HS-5 (cell line): ENCODE measurements at regions not wholly inside any gene's neighbourhood (a gene's known extent, or its start where the extent isn't known, plus 50 kb on each side); places are given as distances from the start of the nearest gene placed in this dataset.
"Not testable (repeated sequence)": the region's sequence is repeated elsewhere in the genome, so short reads cannot be mapped to it uniquely, and the experiment has no call there.

Experiments
- DNase-seq: peaks from one replicate; pipeline ENCODE4 v3.0.0-alpha.2; 2012; ENCODE audit warnings: low read depth

DNA sequence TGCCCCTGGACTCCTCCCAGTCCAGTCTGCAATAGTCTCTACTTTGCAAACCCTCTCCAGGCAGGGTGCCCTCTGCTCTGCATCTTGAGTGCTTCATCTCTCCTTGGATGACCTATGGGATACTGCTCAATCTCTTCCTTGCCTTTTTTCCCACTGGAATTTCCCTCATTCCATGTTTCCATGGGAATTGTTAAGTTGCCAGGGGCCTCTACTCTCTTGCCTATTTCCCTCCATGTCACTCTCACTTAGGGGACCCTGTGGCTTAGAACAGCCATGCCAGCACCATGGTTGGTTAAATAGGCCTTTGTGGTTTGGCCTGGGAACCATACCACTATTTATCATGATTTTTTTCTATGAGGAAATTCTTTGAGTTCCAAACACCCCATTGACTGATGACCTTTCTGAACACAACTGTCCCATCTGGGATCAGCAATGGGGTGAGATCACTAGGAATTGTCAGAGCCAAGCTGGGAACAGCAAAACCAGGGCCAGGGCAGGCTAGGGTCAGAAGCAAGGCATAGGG, 91.4 kb upstream of the RBMS1 start:
- no peak for DNase-seq

DNA sequence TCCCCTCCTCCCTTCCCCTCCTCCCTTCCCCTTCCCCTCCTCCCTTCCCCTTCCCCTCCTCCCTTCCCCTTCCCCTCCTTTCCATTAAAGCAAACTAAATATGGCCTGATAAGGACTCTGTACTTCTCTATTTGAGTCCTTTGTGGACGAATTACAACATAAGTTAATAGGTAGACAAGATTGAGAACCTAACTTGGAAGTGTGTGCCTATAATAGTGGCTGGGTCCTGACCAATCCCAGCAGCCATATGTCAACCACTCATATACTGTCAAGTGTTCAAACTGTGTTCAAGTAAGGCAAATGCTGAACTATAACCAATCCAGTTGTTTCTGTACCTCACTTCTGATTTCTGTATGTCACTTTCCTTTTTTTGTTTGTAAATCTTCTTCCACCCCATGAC, 97.1 kb upstream of the RBMS1 start:
- DNase-seq, result no peak

DNA sequence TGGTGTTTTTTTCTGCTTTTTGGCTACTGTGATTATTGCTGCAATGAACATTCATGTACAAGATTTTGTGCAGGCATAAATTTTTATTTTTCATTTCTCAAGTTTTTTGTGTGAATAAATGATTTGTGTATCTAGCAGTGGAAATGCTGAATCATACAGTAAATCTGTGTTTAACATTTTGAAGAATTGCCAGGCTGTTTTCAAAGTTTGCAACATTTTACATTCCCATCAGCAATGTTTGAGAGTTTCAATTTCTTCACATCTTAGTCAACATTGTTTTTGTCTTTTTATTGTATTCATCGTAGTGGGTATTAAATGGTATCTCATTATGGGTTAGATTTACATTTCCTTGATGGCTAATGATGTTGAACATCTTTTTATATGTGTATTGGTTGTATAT, 98.8 kb upstream of the RBMS1 start:
- no peak for DNase-seq

DNA sequence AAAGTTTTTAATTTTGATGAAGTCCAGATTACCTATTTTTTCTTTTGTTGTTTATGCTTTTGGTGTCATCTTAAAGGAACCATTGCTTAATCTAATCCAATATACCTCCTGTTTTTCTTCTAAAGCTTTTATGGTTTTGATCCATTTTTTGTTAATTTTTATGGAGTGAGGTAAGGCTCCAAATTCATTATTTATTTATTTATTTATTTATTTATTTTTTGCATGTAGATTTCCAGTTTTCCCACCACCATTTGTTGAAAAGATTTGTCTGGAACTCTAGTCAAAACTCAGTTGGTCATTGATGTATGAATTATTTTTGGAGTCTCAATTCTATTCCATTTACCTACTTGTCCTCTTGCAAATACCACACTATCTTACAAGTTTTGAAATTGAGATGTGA, 99.4 kb upstream of the RBMS1 start:
- DNase-seq, result no peak

DNA sequence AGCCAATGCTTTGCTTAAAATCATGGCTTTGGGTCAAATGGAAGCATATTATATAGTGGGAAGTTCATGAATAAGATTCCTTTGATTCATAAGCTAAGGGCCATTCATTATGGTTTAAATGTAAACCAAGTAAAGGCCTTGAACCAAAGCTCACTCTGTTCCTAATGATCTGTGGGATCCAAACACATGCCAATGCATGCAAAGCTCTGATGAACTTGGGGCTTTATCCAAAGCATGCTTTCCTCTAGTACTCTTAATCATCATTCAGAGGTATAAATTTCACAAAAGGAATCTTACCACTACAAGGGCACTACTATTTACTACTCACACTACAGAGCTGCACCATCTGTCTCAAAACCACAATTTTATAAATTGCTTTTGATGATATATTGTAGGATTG, 102.8 kb upstream of the RBMS1 start:
- no peak for DNase-seq

DNA sequence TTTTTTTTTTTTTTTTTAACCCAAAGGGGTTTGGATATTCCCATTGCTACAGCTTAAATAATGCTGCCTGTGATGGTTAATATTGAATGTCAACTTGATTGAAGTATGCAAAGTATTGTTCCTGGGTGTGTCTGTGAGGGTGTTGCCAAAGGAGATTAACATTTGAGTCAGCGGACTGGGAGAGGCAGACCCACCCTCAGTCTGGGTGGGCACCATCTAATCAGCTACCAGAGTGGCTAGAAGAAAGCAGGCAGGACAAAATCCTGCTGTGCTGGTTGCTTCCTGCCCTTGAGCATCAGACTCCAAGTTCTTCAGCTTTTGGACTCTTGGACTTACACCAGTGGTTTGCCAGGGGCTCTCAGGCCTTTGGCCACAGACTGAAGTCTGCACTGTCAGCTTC, 106.8 kb upstream of the RBMS1 start:
- DNase-seq, result not testable (repeated sequence)

DNA sequence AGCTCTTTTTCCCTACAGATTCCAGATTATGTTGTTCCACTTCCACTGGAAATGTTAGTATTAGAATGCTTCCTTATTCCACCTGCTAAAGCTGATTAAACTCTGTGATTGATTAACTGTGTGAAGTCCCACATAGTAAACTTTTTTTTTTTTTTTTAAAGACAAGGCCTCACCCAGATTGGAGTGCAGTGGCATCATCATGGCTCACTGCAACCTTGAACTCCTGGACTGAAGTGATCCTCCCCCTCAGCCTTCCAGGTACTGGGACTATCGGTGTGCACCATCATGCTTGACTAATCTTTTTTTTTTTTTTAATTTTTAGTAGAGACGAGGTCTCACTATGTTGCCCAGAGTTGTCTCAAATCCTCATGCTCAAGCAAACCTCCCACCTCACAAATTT, 108.5 kb upstream of the RBMS1 start:
- DNase-seq, result no peak

DNA sequence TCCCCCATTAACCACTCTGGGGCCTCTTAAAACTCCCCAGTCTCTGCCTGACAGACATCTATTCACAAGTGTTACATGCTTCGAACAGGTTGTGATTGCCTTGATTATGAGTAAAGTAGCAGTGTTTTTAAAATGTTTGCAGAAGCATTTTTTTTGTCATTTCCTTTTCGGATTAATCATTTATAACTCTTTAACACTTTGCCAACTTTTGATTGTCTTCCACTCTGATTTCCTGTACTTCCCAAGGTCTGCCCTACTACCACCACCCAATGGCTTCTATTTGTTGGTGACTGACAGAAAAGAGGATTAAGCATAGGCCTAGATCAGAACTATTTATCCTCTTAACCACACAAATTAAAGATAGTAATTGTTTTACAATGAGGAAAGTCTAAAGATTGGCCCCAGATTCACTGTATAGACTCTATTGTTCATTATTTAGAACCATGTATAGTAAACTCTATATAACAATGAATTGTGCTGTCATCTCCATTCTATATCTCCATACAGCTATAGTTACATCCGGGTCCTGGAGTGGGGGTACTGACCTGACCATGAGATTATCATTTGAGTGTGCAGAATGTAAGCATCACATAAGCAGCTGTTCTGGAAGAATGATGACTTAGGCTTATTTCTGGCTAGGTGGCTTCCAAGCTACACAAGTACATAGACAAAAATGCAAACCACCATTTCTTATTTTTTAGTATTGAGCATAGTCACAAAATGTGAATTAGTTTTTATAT, 110.3 kb upstream of the RBMS1 start:
- DNase-seq, result no peak

DNA sequence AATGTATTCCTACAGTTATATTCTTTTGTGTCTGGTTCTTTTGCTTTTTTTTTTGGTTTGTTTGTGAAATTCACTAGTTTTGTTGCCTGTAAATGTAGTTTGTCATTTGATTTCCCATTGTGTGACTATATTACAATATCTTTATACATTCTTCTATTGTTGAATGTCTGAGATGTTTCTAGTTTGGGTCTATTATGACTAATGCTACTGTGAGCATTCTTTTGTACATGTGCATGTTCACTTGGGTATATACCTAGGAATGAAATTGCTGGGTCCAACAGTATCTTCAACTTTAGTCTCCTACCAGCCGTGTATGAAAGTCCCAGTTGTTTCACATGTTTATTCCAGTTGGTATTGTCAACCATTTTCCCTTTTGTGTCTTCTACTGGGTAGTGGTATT, 112.7 kb upstream of the RBMS1 start:
- DNase-seq, result no peak

DNA sequence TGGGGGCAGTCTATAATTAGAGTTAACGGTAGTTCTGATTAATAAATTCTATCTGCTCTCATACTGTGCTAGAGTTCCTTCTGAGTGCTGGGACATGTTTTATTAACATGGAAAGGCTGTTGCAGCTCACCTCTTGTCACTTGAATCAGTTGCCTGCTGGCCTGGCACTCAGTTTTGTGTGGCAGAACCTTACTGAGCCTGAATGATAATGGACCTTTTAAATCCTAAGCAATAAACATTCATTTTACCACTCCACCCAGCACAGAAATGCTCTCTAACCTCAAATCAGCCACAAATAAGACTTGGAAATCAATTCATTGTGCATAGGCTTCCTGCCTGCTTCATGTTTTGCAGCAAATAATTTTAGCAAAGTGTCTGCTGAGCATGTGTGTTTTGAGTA, 115.0 kb upstream of the RBMS1 start:
- DNase-seq, result no peak

DNA sequence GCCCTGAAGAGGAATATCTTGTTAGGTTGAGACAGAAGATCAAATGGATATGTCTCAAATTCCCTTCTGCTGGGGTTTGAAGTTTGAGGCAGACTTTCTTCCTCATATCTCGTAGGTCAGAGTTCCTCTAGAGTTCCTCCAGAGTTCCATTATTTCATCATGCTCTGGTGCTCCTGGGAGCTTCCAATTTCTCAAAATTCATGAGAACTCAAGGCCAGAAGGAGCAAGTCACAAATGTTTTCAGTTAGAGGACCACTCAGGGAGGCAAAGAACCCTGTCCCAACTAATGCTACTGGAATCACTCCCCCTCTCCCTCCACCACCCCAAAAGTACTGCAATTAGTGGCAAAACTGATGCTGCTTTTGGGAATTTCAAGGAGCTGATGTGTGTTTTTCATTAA, 115.7 kb upstream of the RBMS1 start:
- no peak for DNase-seq

DNA sequence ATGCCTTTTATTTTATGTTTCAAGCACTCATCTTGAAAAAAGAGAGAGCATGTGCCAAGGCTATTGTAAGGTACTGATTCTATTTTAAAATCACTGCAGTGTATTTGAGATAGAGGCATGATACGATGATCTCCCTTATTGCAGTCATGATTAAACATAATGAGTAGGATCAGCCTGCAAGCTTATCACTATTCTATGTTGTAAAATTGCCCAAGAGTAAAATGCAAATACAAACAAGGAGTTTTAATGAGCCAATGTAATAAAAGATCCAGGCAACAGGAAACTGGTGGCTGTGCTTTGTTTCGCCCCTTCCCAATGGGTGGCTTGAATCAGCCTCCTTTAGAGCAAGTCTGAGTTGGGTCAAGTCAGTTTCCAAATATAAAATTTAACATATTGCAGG, 116.4 kb upstream of the RBMS1 start:
- no peak for DNase-seq

DNA sequence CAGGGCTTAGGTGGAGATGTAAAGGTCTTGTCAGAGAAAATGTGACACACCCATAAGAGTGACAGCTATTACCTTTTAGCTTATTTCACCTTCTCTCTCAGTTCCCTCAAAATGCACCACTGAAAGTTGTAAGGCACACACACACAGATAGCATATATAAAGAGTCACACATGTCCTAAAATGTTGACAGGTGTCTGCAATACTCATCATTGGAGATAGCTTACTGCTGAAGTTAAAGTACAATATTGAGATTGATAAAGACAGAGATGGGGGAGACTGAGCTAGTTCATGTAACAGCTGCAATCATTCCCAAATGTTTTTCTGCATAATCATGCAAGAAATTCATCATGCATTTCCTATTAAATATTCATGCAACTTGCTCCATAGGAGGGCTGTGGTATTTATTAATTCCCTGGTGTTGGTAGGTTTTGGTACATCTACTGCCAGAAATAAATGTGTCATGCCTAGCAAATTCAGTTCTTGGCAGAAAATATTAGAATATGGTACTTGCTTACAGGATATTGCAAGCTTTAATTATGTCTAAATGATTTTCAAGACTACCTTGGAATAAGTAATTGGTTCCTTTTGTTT, 118.8 kb upstream of the RBMS1 start:
- DNase-seq, result peak; percentile 30

DNA sequence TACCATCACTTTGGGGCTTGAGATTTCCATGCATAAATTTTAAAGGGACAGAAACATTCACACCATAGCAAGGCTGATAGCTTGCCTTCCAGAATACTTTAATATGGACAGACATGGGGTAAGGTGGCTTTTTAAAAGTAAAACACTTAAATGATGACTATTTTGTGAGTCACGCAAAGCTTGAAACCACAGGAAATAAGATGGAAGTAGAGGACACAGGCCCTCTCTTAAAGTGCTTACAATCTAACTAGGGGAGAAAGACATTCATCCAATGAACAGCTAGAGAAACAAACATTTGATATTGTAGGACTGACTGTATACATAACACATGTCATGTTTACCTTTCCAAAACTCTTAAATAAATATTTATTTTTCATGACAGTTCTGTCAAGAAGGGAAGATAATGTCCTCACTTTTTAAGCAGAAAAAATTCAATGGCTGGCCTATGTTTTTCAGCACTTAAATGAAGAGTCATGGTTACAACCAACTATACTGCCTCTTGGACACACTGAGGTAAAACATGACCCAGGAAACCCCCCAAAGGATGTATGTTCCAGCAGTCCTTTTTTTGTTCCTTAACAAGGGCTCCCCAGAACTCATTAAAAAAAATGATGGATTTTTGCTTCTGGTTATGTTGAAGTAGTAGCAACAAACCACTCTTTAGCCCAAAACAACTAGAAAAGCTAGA, 120.0 kb upstream of the RBMS1 start:
- DNase-seq, result peak; percentile 44

DNA sequence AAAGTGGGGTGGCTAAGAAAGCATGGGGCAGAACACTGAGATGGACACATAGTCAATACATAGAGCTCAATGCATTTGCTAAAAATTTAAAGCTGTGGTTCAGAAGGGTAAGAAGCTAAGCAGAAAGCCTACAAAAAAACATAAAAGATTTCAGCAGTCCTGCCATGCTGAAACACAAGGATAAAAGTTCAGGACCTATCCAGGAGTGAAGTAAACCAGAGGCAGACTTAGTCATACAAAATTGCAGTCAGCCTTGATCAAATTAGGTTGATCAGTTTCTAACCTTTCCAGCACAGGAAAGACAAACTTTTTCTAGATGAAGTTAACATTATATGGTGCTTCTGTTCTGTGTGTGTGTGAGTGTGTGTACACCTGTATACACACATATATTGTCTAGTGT, 120.8 kb upstream of the RBMS1 start:
- DNase-seq, result no peak

DNA sequence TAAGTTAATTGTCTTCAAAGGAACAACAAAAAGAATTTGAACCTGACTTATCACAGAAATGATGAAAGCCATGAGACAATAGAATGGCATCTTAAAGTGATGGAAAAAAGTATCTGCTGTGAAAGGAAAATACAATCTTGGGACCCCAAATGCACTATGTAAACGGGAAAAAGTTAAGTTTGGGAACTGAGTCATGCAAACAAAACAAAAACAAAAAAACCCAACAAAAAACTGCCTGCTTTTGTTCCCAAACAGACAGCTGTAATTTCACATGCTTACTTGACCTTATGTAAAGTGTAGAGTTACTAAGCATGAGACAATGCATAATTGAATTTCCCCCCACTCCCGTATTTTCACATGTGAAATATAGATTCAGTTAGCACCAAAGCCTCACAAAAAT, 122.1 kb upstream of the RBMS1 start:
- DNase-seq, result no peak

DNA sequence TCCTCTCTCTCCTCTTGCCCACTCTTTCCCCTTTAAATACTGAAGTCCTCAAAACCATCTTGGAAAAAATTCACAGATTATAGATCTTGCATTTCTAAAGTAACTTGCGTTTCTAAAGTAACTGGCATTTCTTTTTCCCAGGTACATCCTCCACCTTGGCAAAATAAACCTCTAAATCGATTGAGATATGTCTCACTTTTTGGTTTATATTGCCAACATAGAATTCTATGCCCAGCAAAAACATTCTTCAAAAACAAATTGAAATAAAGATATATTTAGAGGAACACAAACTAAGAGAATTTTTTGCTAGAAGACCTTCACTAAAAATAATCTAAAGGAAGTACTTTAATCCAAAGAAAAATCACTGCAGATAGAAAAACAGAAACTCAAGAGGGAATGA, 122.5 kb upstream of the RBMS1 start:
- DNase-seq, result no peak

DNA sequence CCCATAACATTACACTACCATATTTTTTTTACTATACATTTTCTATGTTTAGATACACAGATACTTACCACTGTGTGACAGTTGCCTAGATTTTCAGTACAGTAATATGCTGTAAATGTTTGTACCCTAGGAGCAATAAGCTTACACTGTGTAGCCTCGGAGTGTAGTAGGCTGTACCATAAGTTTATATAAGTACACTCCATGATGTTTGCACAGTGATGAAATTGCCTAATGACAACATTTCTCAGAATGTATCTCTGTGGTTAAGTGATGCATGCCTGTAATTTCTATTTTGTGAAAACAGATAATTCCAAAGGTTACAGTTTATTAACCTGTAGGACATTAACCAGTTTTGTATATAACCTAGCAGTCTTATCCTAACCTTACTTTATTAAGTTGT, 128.1 kb upstream of the RBMS1 start:
- no peak for DNase-seq

DNA sequence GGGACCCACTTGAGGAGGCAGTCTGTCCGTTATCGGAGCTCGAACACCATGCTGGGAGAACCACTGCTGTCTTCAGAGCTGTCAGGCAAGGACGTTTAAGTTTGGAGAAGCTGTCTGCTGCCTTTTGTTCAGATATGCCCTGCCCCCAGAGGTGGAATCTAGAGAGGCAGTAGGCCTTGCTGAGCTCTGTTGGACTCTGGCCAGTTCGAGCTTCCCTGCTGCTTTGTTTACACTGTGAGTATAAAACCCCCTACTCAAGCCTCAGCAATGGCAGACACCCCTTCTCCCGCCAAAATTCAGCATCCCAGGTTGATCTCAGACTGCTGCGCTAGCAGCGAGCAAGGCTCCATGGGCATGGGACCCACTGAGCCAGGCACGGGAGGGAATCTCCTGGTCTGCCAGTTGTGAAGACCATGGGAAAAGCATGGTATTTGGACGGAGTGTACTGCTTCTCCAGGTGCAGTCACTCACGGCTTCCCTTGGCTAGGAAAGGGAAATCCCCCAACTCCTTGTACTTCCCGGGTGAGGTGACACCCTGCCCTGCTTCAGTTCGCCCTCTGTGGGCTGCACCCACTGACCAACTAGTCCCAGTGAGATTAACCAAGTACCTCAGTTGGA, 134.5 kb upstream of the RBMS1 start:
- not testable (repeated sequence) for DNase-seq

DNA sequence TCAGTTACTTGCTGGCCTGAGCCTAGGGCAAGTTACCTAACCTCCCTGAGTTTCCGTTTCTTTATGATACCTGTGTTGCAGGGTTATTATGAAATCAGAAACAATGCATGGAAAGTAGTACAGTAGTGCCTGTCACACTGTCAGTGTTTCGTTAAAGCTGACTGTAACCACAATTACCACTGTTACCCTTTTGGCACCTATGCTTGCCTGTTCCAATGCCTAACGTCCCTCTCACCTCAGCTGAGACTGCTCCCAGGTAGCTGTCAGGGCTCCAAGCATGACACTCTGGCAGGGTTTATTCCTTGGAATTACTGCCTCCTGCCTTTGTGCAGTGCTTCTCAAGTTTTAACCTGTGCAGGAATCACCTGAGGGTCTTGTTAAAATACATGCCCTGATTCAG, 135.2 kb upstream of the RBMS1 start:
- DNase-seq, result no peak

DNA sequence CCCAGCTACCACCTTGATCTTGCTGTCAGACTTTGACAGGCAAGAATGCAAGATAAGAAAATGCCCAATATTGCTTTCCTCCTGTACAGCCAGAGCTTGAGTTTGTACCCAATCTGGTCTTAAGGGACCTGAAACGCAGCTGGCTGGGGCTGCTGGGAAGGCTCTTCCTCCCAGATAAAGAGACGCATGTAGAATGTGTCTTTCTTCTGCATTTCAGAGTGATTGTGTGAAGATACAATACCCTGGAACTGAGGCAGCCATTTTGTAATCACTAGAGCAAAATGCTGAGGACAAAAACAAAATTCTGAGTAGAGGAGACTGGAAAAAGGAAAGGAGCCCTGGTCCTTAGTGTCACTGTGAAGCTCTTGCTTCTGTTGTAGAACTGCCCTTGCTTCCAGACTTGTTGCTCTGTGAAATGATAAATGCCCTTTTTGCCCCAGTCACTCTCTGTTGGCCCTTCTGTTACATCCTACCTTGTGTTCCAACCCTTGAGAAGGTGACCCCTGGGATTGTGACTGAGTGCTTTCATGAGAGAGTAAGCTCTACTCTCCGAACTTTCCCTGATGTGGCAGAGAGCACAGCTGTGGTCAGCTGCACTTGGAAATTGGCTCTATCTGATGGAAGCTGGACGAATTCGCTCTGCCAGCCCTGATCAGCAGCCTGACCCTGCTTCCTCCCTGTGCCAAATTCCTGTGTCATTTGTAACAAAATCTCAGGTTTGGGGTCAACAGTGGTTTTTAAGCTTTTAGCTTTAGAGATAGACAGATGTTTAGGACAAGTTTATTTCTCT, 137.4 kb upstream of the RBMS1 start:
- DNase-seq, result no peak
